Ectodermal cell (in vitro differentiated cells): ENCODE measurements at regions not wholly inside any gene's neighbourhood (a gene's known extent, or its start where the extent isn't known, plus 50 kb on each side); places are given as distances from the start of the nearest gene placed in this dataset.
"Not testable (repeated sequence)": the region's sequence is repeated elsewhere in the genome, so short reads cannot be mapped to it uniquely, and the experiment has no call there.

ENCODE experiments used
- H3K27ac ChIP-seq: 2 replicates; pipeline ENCODE4 v1.7.0; 2013; ENCODE audit warnings: mild to moderate bottlenecking, low read depth, low read length; ENCODE audit not compliant: insufficient read depth, poor library complexity, severe bottlenecking
- H3K27me3 ChIP-seq: 2 replicates; pipeline ENCODE4 v1.7.0; 2013; ENCODE audit warnings: mild to moderate bottlenecking, low read length; ENCODE audit not compliant: insufficient read depth, control insufficient read depth, poor library complexity, severe bottlenecking
- H3K36me3 ChIP-seq: one replicate; pipeline ENCODE4 v1.7.0; 2013; ENCODE audit warnings: low read length; ENCODE audit not compliant: control insufficient read depth, insufficient read depth
- H3K4me1 ChIP-seq: one replicate; pipeline ENCODE4 v1.7.0; 2013; ENCODE audit warnings: low read length; ENCODE audit not compliant: control insufficient read depth, insufficient read depth
- H3K4me3 ChIP-seq: 2 replicates; pipeline ENCODE4 v1.7.0; 2013; ENCODE audit warnings: low read depth, low read length, control low read depth; ENCODE audit not compliant: insufficient read depth
- H3K9me3 ChIP-seq: 2 replicates; pipeline ENCODE4 v1.7.0; 2013; ENCODE audit warnings: mild to moderate bottlenecking, low read length, moderate library complexity; ENCODE audit not compliant: control insufficient read depth
- WGBS, 2 experiments: methylation state at CpG; one replicate each; pipeline ENCODE4 v1.1.7; 2013; ENCODE audit warnings: missing lambda C conversion rate in 2 of 2; 5-methylcytosine and 5-hydroxymethylcytosine counted together

GRCh38 chr5:18461766-18462165 lies 827.5 kb downstream of the TAF11L14 start:
- H3K4me3 ChIP-seq = no peak overlapping the region

GRCh38 chr5:18465833-18466681 lies 831.8 kb downstream of the TAF11L14 start:
- no peaks in the 10 kb centered on the region for H3K4me1 ChIP-seq
- no peak overlapping the region for H3K27ac ChIP-seq
- no peaks in the 10 kb centered on the region for H3K27me3 ChIP-seq
- WGBS, 2 experiments = 64 to 65% methylated on average over 11 of the region's 11 CpGs
- H3K9me3 ChIP-seq = no peaks in the 10 kb centered on the region
- H3K36me3 ChIP-seq = no peaks in the 10 kb centered on the region
- H3K4me3 ChIP-seq = no peak overlapping the region

More at GRCh38 chr5:18461766-18462165, 827.5 kb downstream of the TAF11L14 start:
- Histone ChIP-seq H3K9me3 (no peaks in the 10 kb centered on the region), H3K4me1 (no peaks in the 10 kb centered on the region), H3K27me3 (no peaks in the 10 kb centered on the region), H3K36me3 (no peaks in the 10 kb centered on the region), H3K27ac (no peak overlapping the region)
- WGBS, 2 experiments = 88 to 95% methylated on average over 1 of the region's 1 CpG

DNA sequence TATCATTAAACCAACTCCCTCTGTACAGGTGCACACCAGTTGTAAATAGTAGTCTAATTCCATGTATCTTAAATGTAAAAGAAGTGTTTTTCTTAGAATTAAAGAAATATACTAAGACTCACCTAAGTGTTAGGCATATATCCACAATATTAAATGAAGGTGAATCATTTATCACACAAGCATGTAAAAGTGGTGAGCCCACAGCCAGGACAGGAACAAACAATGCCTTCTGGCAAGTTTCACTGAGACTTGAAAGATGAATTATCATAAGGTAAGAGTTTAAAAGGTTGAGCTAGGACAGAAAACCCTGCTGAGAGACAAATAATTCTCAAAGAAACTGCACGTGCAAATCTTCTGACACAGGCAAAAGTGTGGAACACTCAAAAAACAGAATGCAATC lies 832.5 kb downstream of the TAF11L14 start:
- Histone ChIP-seq H3K4me1 (no peaks in the 10 kb centered on the region), H3K36me3 (no peaks in the 10 kb centered on the region), H3K27ac (no peak overlapping the region), H3K4me3 (no peak overlapping the region), H3K27me3 (no peaks in the 10 kb centered on the region), H3K9me3 (no peaks in the 10 kb centered on the region)
- 81 to 83% methylated on average over 1 of the region's 1 CpG for WGBS, 2 experiments

- H3K27ac ChIP-seq, H3K4me1 ChIP-seq, H3K4me3 ChIP-seq, H3K9me3 ChIP-seq, H3K36me3 ChIP-seq, H3K27me3 ChIP-seq: not testable (repeated sequence)
- 96% methylated on average over 11 to 15 of the region's 15 CpGs for WGBS, 2 experiments
Measured at GRCh38 chr5:18471791-18472190, 837.5 kb downstream of the TAF11L14 start.

DNA sequence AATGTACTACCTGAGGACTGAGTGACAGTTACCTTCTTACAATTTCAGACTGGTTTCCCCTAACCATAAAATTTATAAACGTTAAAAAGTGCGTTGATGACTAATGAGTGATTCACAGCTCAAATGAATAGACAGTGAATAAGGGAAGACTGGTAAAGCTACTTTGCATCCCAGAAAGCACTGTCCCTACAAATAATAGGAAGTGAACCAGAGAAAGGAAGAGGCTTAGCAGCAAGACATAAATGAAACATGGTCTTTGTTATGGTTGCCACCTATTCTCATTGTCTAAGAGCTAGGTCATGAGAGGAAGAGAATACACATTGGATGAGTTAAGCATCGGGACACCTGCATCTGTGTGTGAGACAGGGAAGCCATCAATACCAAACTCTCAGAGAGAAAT lies 849.2 kb downstream of the TAF11L14 start:
- no peaks in the 10 kb centered on the region for H3K9me3 ChIP-seq
- H3K4me3 ChIP-seq = no peak overlapping the region
- H3K36me3 ChIP-seq = no peaks in the 10 kb centered on the region
- no peaks in the 10 kb centered on the region for H3K4me1 ChIP-seq
- no peaks in the 10 kb centered on the region for H3K27me3 ChIP-seq
- H3K27ac ChIP-seq = no peak overlapping the region
- WGBS, 2 experiments = 35 to 36% methylated on average over 3 of the region's 3 CpGs

- Histone ChIP-seq H3K4me1 (no peaks in the 10 kb centered on the region), H3K36me3 (no peaks in the 10 kb centered on the region), H3K27me3 (no peaks in the 10 kb centered on the region), H3K4me3 (no peak overlapping the region), H3K9me3 (no peaks in the 10 kb centered on the region), H3K27ac (no peak overlapping the region)
- 89% methylated on average over 3 to 4 of the region's 4 CpGs for WGBS, 2 experiments
Measured at GRCh38 chr5:18487928-18488480, 853.7 kb downstream of the TAF11L14 start.

- Histone ChIP-seq H3K27me3 (no peaks in the 10 kb centered on the region), H3K4me1 (no peaks in the 10 kb centered on the region), H3K4me3 (no peak overlapping the region), H3K9me3 (no peaks in the 10 kb centered on the region), H3K27ac (no peak overlapping the region), H3K36me3 (no peaks in the 10 kb centered on the region)
- 100% methylated on average over 1 of the region's 1 CpG; no CpG with 5 or more reads in 1 of the 2 experiments for WGBS, 2 experiments
Measured at GRCh38 chr5:18489703-18490102, 855.4 kb downstream of the TAF11L14 start.

DNA sequence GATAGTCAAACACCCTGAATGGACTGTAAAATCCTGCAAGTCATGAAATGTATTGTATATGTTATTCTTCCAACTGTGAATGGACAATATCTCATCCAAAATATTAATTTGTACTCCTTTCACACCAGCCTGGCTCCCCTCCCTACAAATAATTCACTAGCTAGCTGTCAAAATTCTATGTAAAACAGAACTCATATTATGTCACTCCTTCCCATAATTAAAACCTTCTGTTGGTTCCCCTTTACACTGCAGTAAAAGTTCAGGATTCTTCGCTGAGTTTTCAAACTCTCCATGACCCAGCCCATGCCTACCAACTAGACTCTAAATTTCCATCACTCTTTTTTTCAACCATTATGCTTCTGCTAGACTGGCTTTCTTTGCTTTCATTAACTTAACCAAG lies 857.1 kb downstream of the TAF11L14 start:
- no peaks in the 10 kb centered on the region for H3K36me3 ChIP-seq
- 95 to 97% methylated on average over 1 of the region's 1 CpG for WGBS, 2 experiments

GRCh38 chr5:18495157-18495556 lies 860.9 kb downstream of the TAF11L14 start:
- Histone ChIP-seq H3K4me1 (no peaks in the 10 kb centered on the region), H3K27ac (no peak overlapping the region), H3K27me3 (no peaks in the 10 kb centered on the region), H3K9me3 (no peaks in the 10 kb centered on the region), H3K36me3 (no peaks in the 10 kb centered on the region), H3K4me3 (no peak overlapping the region)
- WGBS, 2 experiments = 92 to 93% methylated on average over 1 of the region's 1 CpG

More for the DNA sequence above, 857.1 kb downstream of the TAF11L14 start:
- no peak overlapping the region for H3K4me3 ChIP-seq
- H3K9me3 ChIP-seq = no peaks in the 10 kb centered on the region
- H3K27ac ChIP-seq = no peak overlapping the region
- no peaks in the 10 kb centered on the region for H3K4me1 ChIP-seq
- no peaks in the 10 kb centered on the region for H3K27me3 ChIP-seq

DNA sequence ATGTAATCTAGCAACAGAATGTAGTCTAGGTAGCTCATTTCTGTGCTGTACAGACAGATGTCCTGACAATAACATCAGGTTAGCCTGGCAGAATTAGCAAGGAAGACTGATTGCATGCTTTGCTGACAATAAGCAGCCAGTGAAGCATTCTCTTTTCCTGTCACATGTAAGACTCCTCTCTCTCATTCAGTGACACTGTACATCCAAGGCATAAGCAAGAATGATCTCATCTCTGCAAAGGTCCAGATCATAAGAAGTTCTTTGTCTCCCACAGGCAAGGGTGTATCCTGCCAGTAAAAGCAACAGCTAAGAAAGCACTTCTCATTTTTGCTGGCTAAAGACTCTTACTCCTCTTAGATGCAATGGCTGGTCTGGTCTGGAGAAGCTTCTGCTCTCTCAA lies 861.8 kb downstream of the TAF11L14 start:
- Histone ChIP-seq H3K4me1 (no peaks in the 10 kb centered on the region), H3K27me3 (no peaks in the 10 kb centered on the region), H3K9me3 (no peaks in the 10 kb centered on the region), H3K4me3 (no peak overlapping the region), H3K36me3 (no peaks in the 10 kb centered on the region), H3K27ac (no peak overlapping the region)
